Neural crest cell (in vitro differentiated cells): ENCODE measurements at regions not wholly inside any gene's neighbourhood (a gene's known extent, or its start where the extent isn't known, plus 50 kb on each side); places are given as distances from the start of the nearest gene placed in this dataset.
A peak's percentile ranks its signal among the peaks of the same experiment; 100 is the strongest.

Source experiments
- DNase-seq: peaks from one replicate; pipeline ENCODE4 v3.0.0; 2021; ENCODE audit warnings: low read depth, mixed read lengths, low spot score
- H3K27ac Mint-ChIP-seq: one replicate; pipeline ENCODE4 v1.8.0; 2021; ENCODE audit warnings: mild to moderate bottlenecking, mixed read lengths; ENCODE audit not compliant: unreplicated experiment
- H3K27me3 Mint-ChIP-seq: 2 replicates; pipeline ENCODE4 v1.8.0; 2021; ENCODE audit warnings: low read depth, mild to moderate bottlenecking, mixed read lengths
- H3K36me3 Mint-ChIP-seq: 2 replicates; pipeline ENCODE4 v1.8.0; 2021; ENCODE audit warnings: low read depth, mild to moderate bottlenecking, mixed read lengths
- H3K4me1 Mint-ChIP-seq: 2 replicates; pipeline ENCODE4 v1.8.0; 2021; ENCODE audit warnings: mixed read lengths
- H3K4me3 Mint-ChIP-seq: one replicate; pipeline ENCODE4 v1.8.0; 2021; ENCODE audit warnings: mild to moderate bottlenecking, mixed read lengths
- H3K9me3 Mint-ChIP-seq: 2 replicates; pipeline ENCODE4 v1.8.0; 2021; ENCODE audit warnings: mixed read lengths
- TF ChIP-seq, protein P1 (sequence below): fragments of 200-600 bp; sonication (generic); conservative IDR thresholded peaks from 2 replicates; pipeline ENCODE4 v1.5.0; 2021; ENCODE audit warnings: antibody characterized with exemption, mild to moderate bottlenecking

DNA sequence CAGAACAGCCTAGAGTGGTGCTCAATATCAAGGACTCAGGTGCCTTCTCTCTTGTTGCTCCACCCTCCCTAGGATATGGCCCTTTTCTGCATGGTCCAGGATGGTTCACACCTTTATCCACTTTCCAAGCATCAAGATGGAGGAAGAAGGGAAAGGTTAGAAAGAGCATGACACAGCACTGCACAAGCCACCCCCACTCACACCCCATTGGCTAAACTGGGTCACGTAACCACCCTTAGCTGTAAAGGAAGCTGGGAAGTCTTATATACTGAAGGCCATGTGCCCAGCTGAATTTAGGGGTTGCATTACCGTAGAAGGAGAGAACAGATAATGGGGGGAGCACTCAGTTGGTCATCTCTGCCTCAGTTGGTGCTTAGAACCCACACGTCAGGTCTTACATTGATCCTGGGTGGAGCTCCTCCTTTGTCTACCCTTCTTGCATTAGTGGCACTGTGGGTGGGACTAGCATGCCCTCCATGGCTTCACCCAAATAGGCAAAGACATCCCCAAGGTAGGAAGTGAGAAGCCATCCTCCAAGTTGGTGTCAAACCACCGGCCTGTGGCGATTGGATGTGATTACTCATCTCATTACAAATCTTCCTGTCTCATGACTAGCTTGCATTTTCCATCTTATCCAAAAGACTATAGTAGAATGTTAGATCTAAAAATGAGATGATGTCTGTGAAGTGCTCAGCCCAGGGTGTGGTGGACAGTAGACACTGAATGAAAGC lies 248.5 kb downstream of the HAUS1 start:
- peaks cover 3% of the 10 kb centered on the region for H3K4me1 Mint-ChIP-seq
- no peaks in the 10 kb centered on the region for H3K9me3 Mint-ChIP-seq
- no peaks in the 10 kb centered on the region for H3K27me3 Mint-ChIP-seq
- H3K36me3 Mint-ChIP-seq, result peaks cover 8% of the 10 kb centered on the region
- no peak overlapping the region for H3K4me3 Mint-ChIP-seq
- DNase-seq, result no peak
- H3K27ac Mint-ChIP-seq, result no peak overlapping the region
- TF ChIP-seq, protein P1, sequence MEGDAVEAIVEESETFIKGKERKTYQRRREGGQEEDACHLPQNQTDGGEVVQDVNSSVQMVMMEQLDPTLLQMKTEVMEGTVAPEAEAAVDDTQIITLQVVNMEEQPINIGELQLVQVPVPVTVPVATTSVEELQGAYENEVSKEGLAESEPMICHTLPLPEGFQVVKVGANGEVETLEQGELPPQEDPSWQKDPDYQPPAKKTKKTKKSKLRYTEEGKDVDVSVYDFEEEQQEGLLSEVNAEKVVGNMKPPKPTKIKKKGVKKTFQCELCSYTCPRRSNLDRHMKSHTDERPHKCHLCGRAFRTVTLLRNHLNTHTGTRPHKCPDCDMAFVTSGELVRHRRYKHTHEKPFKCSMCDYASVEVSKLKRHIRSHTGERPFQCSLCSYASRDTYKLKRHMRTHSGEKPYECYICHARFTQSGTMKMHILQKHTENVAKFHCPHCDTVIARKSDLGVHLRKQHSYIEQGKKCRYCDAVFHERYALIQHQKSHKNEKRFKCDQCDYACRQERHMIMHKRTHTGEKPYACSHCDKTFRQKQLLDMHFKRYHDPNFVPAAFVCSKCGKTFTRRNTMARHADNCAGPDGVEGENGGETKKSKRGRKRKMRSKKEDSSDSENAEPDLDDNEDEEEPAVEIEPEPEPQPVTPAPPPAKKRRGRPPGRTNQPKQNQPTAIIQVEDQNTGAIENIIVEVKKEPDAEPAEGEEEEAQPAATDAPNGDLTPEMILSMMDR, result no peak

DNA sequence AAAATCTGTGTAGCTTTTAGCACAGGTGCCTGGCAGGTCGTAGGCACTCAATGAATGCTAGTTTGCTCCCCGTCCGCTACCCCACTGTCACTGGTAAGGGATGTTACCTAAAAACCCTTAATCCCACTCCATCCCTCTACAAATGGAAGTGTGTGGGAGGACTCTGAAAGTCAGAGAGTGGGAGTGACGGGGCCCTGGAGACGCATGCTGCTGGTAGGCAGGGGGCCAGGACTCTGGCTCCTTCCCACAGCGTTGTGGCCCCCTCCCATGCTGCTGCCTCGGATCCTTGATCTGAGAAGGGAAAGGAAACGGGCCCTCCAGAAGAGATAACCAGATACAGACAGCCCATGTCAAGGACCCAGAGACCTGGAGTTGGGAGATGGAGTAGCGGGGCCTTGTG lies 249.3 kb downstream of the HAUS1 start:
- H3K4me1 Mint-ChIP-seq, result peaks cover 3% of the 10 kb centered on the region
- TF ChIP-seq, protein P1, result no peak
- no peak overlapping the region for H3K4me3 Mint-ChIP-seq
- DNase-seq, result no peak
- H3K27ac Mint-ChIP-seq, result peak overlapping the region; percentile 19
- H3K27me3 Mint-ChIP-seq, result no peaks in the 10 kb centered on the region
- H3K36me3 Mint-ChIP-seq, result peaks cover 13% of the 10 kb centered on the region
- H3K9me3 Mint-ChIP-seq, result no peaks in the 10 kb centered on the region

DNA sequence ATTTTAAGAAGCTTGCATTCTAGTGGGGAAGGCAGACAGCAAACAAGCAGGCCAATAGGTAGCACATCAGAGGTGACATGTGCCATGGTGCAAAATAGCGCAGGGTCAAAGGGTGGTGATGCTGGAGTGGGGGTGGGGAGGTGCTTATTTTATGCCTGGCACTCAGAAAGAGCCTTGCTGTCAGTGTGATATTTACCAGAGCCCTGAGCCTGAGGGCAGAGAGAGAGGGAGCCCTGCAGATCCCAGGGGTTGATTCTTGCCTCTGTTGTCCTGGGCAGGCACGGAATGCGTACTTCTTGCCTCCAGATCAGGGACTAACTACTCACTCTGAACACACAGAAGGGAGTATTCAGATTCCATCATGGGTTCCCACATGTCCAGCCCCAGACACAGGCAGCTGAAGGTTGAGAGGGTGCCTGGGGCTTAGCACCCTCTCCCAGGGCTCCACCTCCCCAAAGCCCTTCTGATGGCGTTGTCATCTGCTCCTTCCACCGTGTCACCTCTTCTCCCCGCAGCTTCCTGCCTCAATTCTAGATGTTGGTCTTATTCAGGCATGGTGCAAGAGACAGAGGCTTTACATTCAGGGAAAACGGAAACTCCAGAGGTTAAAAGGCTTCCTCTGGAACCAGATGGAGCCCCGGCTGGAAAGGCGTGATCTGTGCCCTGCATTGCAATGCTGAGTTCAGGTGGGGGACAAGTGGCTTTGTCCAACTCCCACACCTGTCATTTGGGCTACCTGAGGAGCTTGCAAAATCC lies 252.3 kb downstream of the HAUS1 start:
- Mint-ChIP-seq H3K9me3 (peaks cover 10% of the 10 kb centered on the region), H3K27me3 (no peaks in the 10 kb centered on the region), H3K4me3 (no peak overlapping the region), H3K36me3 (peaks cover 36% of the 10 kb centered on the region), H3K27ac (no peak overlapping the region), H3K4me1 (peaks cover 20% of the 10 kb centered on the region)
- TF ChIP-seq, protein P1, result no peak
- DNase-seq, result no peak

DNA sequence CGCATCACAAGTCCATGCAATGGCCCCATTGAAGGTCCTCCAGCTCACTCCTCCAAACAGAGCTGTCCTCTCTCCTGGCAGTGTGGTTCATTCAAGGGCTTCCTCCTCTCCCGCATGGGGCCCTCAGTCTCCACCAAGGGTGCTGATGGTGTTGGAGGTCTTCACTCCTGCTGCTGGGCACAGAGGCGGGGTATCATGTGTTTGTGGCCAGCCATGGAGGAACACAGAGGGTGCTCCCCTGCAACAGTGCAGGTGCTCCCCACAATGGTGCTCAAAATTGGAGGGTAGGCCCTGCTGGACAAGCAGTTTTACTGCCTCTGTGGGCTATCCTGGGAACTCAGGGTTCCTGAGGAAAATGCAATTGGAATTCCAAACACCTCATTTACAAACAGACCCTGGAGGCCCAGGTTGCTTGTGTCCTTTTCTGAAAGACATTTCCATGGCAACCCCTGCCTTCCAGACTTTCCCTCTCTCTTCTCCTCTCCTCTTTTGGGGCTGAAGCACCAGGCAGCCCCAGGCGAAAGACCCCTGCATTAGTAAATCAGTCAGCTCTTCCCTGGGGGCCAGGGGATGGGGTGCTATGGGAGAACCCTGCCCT lies 256.0 kb downstream of the HAUS1 start:
- Mint-ChIP-seq H3K36me3 (peaks cover 39% of the 10 kb centered on the region), H3K4me1 (peaks cover 27% of the 10 kb centered on the region), H3K9me3 (peaks cover 10% of the 10 kb centered on the region), H3K4me3 (no peak overlapping the region), H3K27me3 (no peaks in the 10 kb centered on the region), H3K27ac (peak overlapping the region; percentile 27)
- TF ChIP-seq, protein P1, result no peak
- no peak for DNase-seq

DNA sequence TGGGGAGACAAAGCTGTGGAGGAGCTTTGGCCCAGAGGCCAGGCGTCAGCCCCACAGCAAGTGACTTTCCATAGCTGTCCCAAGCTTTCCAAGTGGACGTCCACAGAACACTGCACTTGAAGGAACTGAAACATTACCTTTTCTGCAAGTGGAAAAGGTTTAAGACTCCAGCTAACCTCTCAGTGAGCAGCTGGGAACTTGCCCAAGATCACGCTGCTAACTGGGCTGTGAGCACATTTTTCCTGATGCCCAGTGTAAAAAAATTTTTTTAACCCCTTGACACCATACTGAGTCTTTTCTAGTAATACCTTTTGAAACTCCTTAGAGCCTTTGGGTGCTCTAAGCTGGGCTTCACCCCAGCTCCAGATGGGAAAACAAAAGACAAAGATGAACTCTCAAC lies 256.7 kb downstream of the HAUS1 start:
- peaks cover 24% of the 10 kb centered on the region for H3K4me1 Mint-ChIP-seq
- no peaks in the 10 kb centered on the region for H3K27me3 Mint-ChIP-seq
- peaks cover 10% of the 10 kb centered on the region for H3K9me3 Mint-ChIP-seq
- H3K36me3 Mint-ChIP-seq, result peaks cover 41% of the 10 kb centered on the region
- TF ChIP-seq, protein P1, result no peak
- H3K27ac Mint-ChIP-seq, result peak overlapping the region; percentile 27
- DNase-seq, result no peak
- H3K4me3 Mint-ChIP-seq, result no peak overlapping the region
